GM23248 (cell line): ENCODE measurements at regions not wholly inside any gene's neighbourhood (a gene's known extent, or its start where the extent isn't known, plus 50 kb on each side); places are given as distances from the start of the nearest gene placed in this dataset.

Experiments
- EZH2 ChIP-seq: fragments of 200-600 bp; sonication (generic); IDR thresholded peaks from 2 replicates; pipeline ENCODE4 v1.6.1; 2018; ENCODE audit warnings: antibody characterized with exemption, mild to moderate bottlenecking; ENCODE audit not compliant: insufficient read depth, poor library complexity, severe bottlenecking
- EZH2phosphoT487 ChIP-seq: fragments of 200-600 bp; sonication (generic); IDR thresholded peaks from 2 replicates; pipeline ENCODE4 v1.6.1; 2018; ENCODE audit warnings: antibody characterized with exemption, moderate library complexity, mild to moderate bottlenecking, low read depth; ENCODE audit not compliant: insufficient read depth

- TF ChIP-seq EZH2, result no peak
- no peak for TF ChIP-seq EZH2phosphoT487
Measured at GRCh38 chr4:186778134-186778533, 54.5 kb upstream of the FAT1 start.
